KBM-7 (cell line): ENCODE measurements at regions not wholly inside any gene's neighbourhood (a gene's known extent, or its start where the extent isn't known, plus 50 kb on each side); places are given as distances from the start of the nearest gene placed in this dataset.
A peak's percentile ranks its signal among the peaks of the same experiment; 100 is the strongest.

Source experiments
- DNase-seq: peaks from one replicate; pipeline ENCODE4 v3.0.0-alpha.2; 2015
- in situ Hi-C: fragments of 300-500 bp; cut with MboI; formaldehyde crosslinking; loops from 2 replicates; pipeline ENCODE4 v1.14.3; 2020; ENCODE audit warnings: low sequenced_read_pairs, low pct_unique_long_range_greater_than_20kb, mixed read lengths

DNA sequence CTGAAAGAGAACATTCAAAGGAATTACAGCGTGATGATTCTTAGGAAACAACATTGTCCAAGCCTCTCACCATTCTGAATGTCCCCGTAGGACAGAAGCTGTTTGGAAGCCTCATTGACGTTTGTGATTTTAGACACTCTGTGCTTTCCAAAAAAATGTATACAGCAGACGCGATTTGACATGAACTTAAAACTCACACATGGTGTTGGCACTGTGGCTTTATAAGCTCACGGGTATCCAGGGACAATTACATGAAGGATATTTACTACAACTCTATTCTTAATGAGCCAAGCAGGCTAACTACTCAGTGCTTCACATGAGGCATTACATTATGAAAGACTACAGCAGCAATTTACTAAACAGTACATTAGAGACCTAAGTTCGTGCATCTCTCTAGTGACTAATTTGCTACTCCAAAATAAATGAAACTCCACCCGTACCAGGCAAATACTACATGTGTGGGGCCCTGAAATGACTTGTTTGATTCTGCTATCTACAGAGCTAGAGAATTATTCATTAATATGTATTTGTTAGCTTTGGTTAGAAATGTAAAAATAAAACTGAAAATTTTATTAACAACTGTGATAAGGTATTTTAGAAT is 620.7 kb downstream of the SPRY1 start:
- in situ Hi-C loops = no loop called here
- DNase-seq = no peak

DNA sequence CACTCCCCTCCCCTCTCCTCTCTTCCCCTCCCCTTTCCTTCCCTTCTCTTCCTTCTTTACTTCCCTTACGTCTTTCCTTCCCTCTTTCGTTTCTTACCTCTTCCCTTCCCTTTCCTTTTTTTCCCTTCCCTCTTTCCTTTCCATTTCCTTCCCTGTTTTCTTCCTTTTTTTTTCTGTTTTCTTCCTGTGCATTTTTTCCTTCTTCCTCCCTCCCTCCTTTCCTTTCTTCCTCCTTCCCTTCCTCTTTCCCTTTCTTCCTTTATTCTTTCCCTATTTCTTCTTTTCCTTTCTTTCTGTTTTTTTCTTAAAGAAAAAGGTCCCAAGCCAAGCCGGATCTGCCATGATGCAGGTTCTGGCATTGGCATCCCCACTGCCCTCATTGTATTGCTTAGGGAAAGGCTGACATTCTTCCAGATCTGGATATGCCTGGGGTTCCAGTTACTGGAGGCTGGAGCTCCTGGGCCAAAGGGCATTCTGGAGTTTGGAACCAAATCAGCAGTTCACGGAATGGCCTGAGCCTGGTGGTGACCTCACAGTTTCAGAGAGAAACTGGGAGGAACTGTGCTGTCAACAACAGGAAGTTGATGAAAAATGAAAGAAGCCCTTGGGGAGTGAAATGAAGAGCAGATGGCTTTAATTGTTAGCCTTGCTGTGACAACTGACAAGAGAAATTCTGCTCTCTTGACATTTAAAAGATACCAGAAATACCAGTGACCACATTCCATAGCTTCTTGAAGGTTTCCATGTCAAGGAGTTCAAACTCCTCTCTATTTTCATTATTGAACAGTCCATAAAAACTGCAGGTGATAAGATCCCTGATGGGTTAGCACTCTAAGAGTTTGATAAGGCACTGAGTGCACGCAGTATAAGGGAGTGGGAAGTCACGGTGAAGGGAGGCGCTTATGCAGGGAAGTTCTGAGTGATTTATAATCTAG is 622.1 kb downstream of the SPRY1 start:
- in situ Hi-C loops = no loop called here
- peak; percentile 86 for DNase-seq

DNA sequence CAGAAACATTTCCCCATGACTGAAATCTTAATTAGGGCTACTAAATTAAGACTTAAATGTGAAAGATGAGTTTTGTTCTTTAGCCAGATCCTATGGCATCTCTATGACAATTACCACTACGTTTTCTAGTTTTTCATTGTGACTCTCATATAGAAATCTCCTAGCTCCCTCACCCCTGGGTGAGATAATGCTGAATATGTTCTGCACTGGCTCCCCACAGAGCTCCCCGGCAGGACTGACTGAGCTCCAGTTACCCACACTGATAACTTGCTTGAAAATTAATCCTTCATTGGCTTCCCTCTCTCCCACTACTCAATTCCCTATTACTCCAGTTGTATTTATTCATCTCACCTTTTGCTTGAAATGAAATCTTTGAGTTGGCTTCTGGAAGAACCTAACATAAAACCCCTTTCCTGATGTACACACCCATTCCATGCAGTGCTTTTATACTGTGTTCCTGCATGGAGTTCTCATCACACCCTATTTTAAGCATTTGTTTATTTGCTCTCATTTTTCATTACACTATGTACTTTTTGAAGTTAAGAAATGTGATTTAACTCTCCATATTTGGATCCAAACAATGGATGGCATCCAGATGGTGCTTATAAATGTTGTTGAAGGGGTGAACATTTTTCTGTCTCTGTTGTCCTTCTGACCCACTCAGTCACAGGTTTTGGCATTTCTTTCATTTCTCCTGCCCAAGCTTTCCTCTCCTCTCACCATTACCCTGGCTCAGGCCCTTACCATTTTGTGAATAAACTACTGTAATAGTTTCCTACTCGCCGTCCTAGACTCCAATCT is 623.4 kb downstream of the SPRY1 start:
- in situ Hi-C loops = no loop called here
- DNase-seq = no peak

DNA sequence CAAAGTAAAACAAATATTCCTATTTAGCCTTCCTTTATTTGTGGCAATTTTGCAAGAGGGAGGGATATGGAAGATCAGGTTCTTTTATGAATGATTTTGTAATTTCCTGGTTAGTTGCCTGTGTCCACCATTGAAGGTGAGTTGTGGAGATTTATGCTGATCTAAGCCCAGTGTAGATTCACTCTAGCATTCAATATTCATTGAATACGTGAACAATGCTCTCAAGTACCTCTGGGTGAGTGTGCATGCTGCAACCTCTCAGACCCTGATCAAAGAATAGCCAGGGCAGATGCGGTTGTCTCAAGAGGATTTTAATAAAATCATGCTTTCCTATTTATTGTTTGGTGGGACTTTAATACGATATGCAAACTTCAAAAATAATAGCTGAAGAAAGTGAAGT is 628.4 kb downstream of the SPRY1 start:
- DNase-seq = no peak
- in situ Hi-C loops = no loop called here

DNA sequence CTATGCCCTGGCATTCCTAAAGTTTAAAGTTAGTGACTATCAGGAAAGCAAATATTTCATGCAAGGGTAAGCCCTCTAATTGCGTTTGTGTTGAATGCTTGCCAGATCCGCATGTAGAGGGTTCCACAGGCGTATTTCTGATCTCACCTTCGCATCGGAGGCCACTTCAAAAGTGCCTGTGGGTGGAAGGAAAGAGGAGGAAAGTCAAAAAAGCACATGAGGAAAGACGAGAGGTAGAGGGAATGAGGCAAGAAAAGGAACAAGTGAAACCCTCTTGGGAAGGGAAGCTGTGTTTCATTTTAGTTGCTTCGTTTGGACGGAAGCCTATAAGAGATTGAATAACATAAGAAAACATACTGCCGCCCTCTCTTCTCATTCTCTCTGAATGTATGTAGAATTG is 628.8 kb downstream of the SPRY1 start:
- no peak for DNase-seq
- in situ Hi-C loops = no loop called here

DNA sequence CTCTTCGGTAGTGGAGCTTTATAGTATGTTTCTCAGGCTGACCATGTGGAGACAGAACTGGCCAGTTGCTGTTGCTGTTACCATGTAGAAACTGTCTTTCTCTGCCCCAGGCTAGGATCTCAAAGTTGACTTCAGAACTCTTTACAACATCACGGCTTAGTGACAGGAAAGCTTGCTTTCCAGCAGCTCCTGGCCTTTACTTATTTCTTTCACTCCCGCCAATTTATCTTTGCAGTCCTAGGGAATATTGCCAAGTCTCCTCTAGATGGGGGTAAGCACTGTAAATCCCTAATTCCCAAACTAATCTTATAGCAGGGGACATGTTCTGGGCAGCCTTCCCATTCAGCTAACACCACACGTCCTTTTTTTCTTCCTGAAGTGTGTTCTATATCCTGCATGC is 631.6 kb downstream of the SPRY1 start:
- no peak for DNase-seq
- in situ Hi-C loops = no loop called here

DNA sequence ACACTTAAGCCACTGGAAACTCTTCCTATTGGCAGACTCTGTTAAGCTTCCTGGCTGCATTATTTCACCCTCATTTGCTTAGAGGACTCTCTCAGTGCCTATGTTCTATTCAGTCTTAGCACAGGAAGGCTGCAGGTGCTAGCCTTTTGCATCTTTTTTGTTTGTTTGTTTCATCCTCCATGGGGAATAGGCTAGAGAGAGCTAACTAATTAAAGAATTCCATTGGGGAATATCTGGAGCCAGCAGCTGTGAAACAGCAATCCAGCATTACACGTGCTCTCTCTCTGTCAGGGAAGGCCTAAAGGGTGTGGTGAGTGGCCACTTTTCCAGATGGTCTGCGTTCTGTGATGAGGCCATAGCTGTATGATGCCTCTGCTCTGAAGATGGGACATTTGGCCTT is 633.6 kb downstream of the SPRY1 start:
- in situ Hi-C loops = no loop called here
- no peak for DNase-seq

DNA sequence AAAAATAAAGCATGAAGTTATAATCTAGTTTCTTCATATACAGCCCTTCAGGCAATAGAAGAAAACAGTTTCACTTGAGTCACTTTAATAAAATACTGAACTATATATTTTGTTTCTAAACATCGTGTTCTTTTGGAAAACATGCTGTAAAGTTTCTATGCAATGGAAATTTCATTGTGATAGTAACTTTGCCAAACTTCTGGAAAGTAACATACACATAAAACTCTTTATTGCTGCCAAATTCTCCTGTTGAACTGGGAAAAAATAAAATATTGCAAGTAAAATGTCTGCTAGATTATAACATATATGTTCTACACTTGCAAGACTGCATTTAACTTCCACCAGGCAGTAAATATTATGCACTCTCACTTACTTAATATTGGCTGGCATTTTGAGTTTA is 635.4 kb downstream of the SPRY1 start:
- no peak for DNase-seq
- in situ Hi-C loops = no loop called here

DNA sequence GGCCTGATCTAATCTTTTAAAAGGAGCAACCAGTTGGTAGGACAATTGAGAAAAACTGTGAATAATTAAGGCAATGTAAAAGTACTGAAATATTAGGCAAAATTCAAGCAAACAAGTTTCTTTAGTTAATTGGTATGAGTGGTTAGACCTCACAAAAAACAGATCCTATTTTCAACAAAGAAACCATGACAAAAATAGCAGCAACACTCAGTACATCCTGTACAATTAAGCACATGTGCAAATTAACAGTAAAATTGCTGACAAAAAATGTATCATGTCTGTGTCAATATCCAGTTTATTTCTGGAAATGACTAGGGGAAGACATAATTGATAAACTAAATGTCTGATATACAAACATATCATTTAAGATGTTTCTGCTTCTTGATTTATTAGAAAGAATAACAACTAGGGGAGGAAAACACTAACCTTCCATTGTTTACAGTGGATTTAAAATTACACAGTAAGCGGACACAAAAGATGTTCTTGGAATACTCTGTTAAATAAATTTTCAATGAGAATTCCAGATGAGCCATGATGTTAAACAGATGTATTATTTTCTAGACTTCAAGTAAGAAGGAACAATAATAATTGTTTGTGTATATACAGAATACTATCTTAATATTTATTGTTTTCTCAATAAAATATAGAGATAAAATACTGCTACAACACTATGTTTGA is 638.9 kb downstream of the SPRY1 start:
- no peak for DNase-seq
- in situ Hi-C loops = no loop called here

DNA sequence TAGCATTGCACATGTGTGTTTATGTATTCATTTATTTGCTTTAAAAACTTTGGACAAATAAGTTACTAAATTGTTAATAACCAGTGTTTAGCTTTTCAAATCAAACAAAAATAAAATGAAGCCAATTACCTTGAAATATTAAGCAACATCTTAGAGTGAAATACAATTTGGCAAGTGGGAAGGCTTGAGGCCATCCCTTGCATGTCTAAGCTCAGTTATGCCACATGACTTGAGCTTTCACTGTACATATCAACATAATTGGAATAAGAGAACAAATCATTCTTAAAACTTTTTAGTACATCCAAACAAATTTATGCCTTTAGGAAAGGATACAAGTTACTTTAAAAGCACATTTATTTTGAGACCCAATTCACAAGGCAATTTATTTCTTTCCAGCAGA is 640.6 kb downstream of the SPRY1 start:
- in situ Hi-C loops = no loop called here
- no peak for DNase-seq

DNA sequence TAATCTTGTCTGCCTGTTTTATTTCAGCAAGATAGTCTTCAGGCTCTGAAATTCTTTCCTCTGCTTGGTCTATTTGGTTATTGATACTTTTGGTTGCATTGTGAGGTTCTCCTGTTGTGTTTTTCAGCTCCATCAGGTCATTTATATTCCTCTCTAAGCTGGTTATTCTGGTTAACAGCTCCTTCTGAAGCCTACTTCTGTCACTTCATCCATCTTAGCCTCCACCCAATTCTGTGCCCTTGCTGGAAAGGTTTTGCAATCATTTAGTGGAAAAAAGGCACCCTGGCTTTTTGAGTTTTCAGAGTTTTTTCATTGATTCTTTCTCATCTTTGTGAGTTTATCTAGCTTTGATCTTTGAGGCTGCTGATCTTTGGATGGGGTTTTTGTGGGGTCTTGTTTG is 647.7 kb downstream of the SPRY1 start:
- no peak for DNase-seq
- in situ Hi-C loops = no loop called here

DNA sequence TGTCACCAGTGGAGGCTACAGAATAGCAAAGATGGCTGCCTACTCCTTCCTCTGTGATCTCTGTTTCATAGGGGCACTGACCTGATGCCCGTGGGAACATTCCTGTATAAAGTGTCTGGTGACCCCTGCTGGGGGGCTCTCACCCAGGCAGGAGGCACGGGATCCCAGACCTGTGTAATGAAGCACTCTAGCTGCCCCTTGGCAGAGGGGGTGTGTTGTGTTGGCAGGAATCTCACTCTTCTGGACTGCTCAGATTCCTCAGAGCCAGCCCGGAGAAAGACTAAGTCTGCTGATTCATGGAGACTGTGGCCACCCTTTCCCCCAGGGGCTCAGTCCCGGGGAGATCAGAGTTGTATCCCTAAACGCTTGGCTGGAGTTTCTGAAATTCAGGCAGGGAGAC is 648.3 kb downstream of the SPRY1 start:
- no peak for DNase-seq
- in situ Hi-C loops = no loop called here

DNA sequence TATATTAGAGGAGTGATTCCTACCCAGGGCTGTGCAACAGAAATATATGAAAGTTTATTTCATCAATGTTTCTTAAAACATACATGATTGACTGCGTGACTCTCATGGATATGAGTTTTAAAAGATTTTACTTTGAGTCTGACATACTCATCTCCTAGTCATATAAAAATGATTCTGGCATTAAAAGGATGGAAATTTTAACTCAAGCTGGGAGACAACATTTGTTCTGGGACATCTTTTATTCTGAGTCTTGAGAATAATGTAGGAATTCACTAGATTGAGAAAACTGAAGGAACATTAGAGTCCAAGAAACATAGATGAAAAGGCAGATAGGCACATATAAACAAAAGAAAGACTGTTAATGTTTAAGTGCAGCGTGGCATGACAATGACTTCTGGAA is 649.6 kb downstream of the SPRY1 start:
- in situ Hi-C loops = no loop called here
- DNase-seq = no peak

DNA sequence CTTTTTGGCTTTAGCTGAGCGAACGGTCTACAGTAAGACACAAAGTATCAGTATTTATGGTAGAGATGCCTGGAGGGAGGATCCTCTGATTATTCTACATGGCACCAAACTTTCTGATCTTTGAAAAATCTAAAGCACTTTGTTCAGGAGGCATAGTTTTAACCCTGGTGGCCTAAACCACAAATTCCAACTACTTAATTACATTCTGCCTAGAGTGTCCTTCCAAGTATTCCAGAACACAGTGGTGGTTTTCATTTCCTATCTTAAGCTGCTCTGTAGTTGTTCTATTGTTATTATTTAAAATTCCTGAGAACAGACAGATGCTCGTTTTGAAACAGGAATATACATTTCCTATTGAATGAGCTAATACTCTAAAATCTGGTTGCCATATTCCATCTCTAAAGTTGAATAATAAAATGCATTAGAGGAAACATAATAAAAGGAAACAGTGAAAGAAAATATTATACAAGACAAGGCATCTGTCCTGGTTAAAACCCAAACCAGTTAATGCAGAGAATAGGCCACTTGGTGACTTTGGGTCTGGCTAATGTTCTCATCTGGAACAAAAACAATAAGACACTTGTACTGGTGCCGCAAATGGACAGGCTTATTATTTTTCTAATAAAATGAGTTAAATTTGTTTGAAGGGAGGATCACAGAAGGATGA is 657.4 kb downstream of the SPRY1 start:
- in situ Hi-C loops = no loop called here
- DNase-seq = no peak

DNA sequence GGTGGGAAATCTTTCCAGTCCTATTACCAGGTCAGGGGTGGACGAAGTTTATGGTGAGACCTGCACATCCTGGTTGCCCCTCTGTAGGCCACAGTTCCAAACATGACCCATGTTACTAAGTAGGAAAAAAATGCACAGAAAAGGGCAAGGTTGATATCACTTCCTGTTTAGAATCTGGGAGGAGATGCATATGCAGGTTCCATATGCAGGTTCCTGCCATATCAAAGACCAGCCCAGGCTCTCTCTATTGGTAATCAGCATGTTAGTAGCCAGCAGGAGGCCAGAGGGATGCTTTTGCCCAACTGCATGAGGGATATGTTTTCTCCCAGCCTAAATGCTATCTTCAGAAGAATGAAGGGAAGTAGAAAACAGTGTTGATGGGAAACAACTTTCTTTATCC is 657.2 kb downstream of the ANKRD50 start:
- in situ Hi-C loops = no loop called here
- no peak for DNase-seq

DNA sequence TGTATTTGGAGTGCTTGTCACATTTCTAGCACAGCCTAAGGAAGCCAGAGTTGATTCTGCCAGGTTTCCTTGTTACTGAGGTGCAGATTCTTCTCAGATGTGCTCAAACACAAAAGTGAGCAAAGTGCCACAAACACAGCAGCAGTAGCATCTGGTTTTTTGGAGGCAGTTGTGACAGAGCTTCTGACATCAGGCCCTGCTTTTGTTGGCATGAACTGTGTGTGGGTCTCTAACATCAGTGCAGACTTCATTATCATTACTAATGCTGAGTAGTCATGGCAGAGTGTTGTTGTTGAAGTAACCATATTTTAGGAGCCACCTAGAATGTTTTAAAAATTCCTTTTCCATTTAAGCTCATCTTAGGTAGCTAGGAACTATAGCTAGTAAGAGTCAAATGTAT is 656.6 kb downstream of the ANKRD50 start:
- DNase-seq = no peak
- in situ Hi-C loops = no loop called here

DNA sequence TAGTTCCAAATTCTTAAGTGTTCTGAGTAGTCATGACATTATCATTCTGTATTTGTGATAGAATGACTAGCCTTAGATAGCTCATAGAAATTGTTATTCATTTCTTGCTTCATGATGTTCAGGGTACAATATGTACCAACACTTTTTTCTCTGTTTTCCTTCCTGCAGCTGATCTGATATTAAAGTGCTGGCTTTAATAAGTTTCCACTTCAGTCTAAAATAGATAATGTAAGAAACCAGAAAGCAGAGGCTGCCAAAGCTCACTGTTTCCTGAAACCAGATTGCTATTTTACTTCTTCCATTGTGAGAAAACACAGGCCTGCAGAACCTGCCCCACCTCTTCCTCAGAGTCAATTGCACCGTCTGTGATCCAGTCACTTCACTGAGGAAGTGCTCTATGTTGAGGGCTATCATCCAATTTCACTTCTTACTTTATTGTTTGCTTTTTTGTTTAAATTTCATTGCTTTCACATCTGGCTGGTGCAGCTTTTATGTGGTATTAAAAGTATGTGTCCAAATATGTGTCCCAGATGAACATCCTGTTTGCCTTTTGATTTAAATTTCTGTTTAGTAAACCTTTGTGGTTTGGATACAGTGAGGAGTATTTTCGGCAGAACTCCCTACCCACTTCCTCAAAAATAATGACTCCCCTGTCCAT is 652.1 kb downstream of the ANKRD50 start:
- in situ Hi-C loops = no loop called here
- peak; percentile 69 for DNase-seq

DNA sequence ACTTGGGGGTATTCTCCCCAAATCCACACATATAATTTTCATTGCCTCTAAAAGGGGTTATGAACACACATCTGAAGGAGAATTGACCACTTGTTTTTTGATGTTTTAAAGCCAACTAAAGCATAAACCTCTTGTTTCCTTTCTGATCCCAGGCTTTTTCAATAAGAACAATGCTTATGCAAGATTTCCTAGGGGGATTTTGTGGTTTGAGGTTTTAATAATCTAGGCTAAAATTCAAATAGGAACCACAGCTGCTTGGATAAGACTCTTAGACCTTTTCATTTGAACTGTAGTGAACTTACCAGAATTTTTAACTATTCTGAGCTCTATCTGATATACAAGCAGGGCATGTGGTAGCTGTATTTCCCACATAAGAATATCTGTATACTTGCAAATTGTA is 651.1 kb downstream of the ANKRD50 start:
- in situ Hi-C loops = no loop called here
- no peak for DNase-seq

DNA sequence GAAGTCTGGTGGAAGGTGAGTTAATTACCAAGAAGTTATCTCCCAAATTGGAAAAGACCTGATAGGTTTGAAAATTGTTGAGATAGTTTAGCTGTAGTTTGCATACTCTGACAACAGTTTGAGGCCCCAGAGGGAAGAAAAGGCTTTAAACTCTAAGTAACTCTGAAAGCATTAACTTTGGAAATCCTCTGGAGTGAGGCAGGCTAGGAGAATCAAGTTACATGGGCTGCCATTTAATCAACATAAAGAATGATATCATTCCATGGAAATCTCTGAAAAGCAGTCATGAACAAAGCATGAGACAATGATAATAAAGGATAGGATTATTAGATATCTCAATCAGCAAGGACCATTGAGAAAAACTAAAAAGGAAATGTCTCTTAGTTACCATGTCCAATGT is 647.1 kb downstream of the ANKRD50 start:
- DNase-seq = no peak
- in situ Hi-C loops = no loop called here
